ENCODE measurements at regions not wholly inside any gene's neighbourhood (a gene's known extent, or its start where the extent isn't known, plus 50 kb on each side); places are given as distances from the start of the nearest gene placed in this dataset.

GRCh38 chr4:183563874-183564273 lies 59.0 kb downstream of the ING2 start:
- no peak for DNase-seq

DNA sequence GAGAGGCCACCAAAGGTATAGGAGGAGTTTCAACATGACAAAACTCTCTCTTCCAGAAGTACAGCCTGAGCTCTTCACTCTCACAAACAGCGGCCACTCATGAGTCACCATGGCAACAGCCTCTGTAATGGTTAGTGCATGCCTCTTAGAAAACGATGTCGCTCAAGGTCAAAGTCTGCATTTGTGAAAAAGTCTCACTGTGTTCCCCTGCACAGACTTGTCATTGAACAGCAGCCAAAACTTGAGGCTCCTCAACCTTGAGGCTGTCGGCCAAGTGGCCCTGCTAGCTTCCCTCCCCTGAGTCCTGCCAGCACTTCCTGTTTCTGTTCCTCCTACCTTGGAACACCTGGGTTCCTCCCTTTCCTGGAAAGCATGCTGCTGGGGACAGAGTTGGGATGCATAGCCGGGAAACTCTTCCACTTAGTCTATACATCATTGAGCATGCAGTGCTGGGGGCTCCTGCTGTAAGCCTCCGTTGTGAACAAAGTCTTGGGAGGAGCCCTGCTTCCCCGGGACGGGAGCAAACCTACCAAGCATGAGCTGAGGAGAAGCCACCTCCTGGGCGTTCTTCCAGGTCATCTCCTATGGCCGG lies 66.6 kb downstream of the ING2 start:
- DNase-seq = peak; percentile 41

- no peak for DNase-seq
Observed at GRCh38 chr4:183576701-183577404, 72.0 kb downstream of the ING2 start.

DNA sequence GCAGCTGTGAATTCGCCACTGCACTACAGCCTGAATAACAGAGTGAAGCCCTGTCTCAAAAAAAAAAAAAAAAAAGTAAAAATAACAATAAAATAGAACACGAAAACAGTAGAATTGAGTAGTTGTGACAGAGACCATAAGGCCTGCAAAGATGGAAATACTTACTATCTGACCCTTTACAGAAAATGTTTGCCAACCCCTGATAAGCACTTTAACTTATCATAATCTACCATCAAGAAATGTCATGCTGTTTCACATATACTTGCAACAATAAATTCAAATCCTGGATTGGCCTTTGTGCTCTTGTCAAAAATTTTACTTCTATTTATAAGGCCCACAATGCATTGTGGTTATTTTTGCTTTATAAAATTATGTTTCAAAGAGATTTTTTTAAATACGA lies 75.5 kb downstream of the ING2 start:
- no peak for DNase-seq

DNA sequence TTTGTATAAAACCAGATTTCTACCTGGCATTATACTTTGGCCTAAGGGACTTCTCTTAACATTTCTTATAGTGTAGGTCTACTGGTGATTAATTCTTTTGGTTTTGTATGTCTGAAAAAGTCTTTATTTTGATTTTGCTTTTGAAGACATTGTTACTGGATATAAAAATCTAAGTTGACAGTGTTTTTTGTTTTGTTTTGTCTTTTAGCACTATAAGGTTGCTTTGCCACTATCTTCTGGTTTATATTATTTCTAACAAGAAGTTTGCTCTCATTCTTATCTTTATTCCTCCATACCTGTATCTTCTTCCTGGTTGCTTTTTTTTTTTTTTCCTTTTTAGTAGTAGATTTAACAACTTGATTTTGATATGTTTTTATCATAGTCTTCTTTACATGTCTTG lies 76.0 kb downstream of the ING2 start:
- DNase-seq = no peak

GRCh38 chr4:183586824-183587223 lies 72.2 kb downstream of the RWDD4 start:
- no peak for DNase-seq

DNA sequence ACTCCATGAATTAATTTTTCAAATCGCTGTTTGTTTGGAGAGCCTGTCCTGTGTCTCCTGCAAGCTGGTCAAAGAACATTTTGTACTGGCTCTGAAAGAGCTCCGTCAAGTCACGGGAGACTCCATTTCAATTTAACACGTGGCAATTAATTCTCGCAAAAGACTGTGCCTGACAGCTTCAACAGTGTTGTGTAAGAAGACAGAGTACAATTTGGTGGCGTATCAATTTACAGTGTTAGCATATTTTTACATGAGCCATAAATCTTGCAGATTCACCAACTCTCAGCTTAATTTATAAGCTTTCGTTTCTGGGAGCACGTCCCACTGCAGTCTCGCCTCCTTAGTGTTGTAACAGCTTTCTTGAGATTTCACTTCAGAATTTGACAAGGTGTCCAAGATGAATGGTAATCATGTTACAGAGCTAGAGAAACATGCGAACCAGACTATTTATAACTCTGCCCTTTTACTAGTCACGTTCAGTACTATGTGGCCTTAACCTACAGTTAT lies 70.8 kb downstream of the RWDD4 start:
- DNase-seq = no peak

GRCh38 chr4:183588691-183589090 lies 70.3 kb downstream of the RWDD4 start:
- DNase-seq = no peak

DNA sequence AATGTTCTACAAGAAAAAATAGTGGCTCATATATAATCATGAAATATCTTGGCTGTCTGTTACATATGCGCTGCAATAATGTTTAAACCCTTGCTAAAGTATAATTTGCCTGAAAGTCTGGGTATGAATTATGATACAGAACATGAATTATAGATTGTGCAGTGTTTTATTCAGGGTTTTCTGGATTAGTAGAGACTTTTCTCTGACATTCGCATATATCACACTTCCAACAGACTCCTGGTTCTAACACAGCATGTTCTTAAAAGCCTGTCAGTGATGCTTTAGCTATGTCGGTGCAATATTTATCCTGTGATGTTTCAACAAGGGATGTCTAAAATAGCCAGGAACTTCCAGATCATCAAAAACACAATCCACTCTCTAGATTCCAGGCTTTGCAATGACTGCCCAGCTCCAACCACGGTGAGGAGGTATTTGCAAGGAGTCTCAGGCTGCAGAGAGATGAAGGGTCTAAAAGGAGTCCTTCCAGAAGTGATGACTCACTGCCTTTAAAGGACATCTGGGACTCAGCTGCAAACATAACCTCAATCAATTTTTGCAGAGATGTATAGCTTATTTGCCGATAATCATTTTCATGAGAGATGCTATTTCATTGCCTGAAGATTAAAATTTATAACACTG lies 69.4 kb downstream of the RWDD4 start:
- no peak for DNase-seq

Data from NCI-H187 treated with DMSO at 0.1 percent for 48 hours (cell line).